Keratinocyte (primary cell): ENCODE measurements at regions not wholly inside any gene's neighbourhood (a gene's known extent, or its start where the extent isn't known, plus 50 kb on each side); places are given as distances from the start of the nearest gene placed in this dataset.

Experiments
- EZH2 ChIP-seq: IDR thresholded peaks from one replicate; pipeline ENCODE4 v1.6.1; 2012; ENCODE audit warnings: inconsistent platforms, mild to moderate bottlenecking, low read length, moderate library complexity
- TF ChIP-seq, protein P1 (sequence below), 3 experiments: IDR thresholded peaks in 1 of 3; conservative IDR thresholded peaks in 1 of 3; optimal IDR thresholded peaks in 1 of 3; 2 replicates in 2 of 3; 3 replicates in 1 of 3; pipeline versions ENCODE3 to v1.5.1; 2011; ENCODE audit warnings: low read length in 3 of 3, mild to moderate bottlenecking in 3 of 3, moderate library complexity in 2 of 3, control low read depth in 1 of 3, inconsistent platforms in 1 of 3; ENCODE audit not compliant: insufficient read depth in 2 of 3; ENCODE audit errors: extremely low read depth in 1 of 3

DNA sequence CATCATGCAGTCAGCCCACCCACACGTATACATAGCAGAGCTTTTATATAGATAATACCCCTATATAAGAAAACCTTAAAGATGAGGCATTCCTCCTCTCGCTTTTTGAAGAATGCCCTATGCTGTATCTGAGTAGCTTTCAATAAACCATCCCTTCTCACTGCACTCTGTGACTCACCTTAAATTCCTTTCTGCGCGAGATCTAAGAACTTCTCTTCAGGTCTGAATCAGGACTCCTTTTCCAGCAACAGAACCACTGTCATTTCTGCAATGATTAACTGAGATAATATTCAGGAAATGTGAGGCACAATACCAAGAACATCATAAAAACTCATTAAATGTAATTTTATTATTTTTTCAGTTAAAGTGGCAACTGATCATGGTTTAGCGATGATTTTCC is 76.4 kb upstream of the DCLK2 start:
- TF ChIP-seq, protein P1, sequence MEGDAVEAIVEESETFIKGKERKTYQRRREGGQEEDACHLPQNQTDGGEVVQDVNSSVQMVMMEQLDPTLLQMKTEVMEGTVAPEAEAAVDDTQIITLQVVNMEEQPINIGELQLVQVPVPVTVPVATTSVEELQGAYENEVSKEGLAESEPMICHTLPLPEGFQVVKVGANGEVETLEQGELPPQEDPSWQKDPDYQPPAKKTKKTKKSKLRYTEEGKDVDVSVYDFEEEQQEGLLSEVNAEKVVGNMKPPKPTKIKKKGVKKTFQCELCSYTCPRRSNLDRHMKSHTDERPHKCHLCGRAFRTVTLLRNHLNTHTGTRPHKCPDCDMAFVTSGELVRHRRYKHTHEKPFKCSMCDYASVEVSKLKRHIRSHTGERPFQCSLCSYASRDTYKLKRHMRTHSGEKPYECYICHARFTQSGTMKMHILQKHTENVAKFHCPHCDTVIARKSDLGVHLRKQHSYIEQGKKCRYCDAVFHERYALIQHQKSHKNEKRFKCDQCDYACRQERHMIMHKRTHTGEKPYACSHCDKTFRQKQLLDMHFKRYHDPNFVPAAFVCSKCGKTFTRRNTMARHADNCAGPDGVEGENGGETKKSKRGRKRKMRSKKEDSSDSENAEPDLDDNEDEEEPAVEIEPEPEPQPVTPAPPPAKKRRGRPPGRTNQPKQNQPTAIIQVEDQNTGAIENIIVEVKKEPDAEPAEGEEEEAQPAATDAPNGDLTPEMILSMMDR (optimal IDR thresholded peaks at IDR 0.05 in 1 of 3, IDR thresholded peaks at IDR 0.05 in 1 of 3, conservative IDR thresholded peaks at IDR 0.05 in 1 of 3; ENCODE audit: extremely low read depth in 1 of 3, insufficient read depth in 2 of 3, low read length in 3 of 3): no peak
- TF ChIP-seq EZH2: no peak
